GM11168 (cell line): ENCODE measurements at regions not wholly inside any gene's neighbourhood (a gene's known extent, or its start where the extent isn't known, plus 50 kb on each side); places are given as distances from the start of the nearest gene placed in this dataset.
"Not testable (repeated sequence)": the region's sequence is repeated elsewhere in the genome, so short reads cannot be mapped to it uniquely, and the experiment has no call there.

Experiments
- in situ Hi-C: fragments of 300-500 bp; cut with MboI; formaldehyde crosslinking; loops from one replicate; pipeline ENCODE4 v1.12.0; 2022; ENCODE audit warnings: low sequenced_read_pairs; ENCODE audit not compliant: unreplicated experiment

DNA sequence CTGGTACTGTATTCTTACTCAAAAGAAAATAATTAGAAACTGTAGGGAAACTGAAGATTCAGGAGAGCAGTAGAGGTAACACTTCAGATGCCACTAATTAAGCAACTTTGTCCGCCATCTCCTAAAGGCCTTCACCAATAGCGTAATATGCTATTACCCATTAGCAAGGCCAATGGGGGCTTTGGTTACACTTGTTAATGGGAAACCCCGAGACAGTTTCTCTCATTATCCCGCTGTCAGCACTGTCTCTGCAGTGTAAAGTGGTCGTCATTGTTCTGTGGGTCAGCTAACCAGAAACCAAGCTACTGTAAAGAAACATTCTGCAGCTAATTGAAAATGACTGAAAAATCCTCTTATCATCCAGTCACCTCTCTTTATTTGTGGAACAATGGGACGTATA lies 468.0 kb upstream of the POU3F2 start:
- in situ Hi-C loops: no loop called here

DNA sequence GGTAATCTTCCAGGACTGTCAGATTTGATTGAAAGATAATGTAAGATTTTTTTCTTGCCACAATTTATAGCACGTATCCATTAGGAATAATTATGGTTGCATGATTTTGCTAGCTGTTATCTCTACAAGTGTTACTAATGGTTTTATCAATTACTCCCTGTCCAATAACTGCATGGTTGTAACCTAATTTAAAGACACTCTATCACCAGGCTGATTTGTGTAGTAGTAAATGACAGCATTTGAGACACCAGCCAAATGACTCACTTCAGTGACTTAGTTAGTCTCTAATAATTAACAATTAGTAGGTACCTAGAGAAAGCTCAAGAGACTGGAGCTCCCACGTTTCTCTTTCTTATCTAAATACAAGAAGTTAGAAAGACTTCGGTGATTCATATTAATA lies 453.8 kb upstream of the POU3F2 start:
- in situ Hi-C loops: no loop called here

GRCh38 chr6:98382246-98382645 lies 452.1 kb upstream of the POU3F2 start:
- in situ Hi-C loops: no loop called here

GRCh38 chr6:98384334-98384733 lies 450.0 kb upstream of the POU3F2 start:
- in situ Hi-C loops: no loop called here

- in situ Hi-C loops: no loop called here
Observed at GRCh38 chr6:98384801-98385200, 449.6 kb upstream of the POU3F2 start.

GRCh38 chr6:98395610-98396166 lies 438.7 kb upstream of the POU3F2 start:
- in situ Hi-C loops: no loop called here

DNA sequence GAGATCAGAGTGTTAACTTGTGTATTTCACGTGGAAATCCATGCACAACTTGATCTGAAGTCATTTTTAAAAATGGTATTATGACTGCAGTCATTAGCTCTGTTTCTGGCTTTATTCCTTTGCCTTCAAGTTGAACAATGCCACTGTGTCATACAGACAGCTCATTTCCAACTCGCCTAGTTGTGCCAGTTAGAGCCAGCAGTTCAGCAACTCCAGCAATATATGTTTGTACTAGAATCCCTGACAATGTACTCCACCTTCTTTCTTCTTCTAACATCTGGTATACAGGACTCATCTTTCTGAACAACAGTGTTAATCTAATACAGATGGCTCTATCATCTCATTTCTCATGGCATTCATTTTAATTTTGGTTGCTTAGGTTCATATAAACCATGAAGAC lies 418.3 kb upstream of the POU3F2 start:
- in situ Hi-C loops: no loop called here

DNA sequence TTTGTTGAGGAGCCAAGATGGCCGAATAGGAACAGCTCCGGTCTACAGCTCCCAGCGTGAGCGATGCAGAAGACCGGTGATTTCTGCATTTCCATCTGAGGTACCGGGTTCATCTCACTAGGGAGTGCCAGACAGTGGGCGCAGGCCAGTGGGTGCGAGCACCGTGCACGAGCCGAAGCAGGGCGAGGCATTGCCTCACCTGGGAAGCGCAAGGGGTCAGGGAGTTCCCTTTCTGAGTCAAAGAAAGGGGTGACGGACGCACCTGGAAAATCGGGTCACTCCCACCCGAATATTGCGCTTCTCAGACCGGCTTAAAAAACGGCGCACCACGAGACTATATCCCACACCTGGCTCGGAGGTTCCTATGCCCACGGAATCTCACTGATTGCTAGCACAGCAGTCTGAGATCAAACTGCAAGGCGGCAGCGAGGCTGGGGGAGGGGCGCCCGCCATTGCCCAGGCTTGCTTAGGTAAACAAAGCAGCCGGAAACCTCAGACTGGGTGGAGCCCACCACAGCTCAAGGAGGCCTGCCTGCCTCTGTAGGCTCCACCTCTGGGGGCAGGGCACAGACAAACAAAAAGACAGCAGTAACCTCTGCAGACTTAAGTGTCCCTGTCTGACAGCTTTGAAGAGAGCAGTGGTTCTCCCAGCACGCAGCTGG lies 417.7 kb upstream of the POU3F2 start:
- in situ Hi-C loops: not testable (repeated sequence)

- in situ Hi-C loops: no loop called here
Observed at GRCh38 chr6:98433325-98434056, 400.9 kb upstream of the POU3F2 start.

- in situ Hi-C loops: no loop called here
Observed at GRCh38 chr6:98443633-98444032, 390.7 kb upstream of the POU3F2 start.

DNA sequence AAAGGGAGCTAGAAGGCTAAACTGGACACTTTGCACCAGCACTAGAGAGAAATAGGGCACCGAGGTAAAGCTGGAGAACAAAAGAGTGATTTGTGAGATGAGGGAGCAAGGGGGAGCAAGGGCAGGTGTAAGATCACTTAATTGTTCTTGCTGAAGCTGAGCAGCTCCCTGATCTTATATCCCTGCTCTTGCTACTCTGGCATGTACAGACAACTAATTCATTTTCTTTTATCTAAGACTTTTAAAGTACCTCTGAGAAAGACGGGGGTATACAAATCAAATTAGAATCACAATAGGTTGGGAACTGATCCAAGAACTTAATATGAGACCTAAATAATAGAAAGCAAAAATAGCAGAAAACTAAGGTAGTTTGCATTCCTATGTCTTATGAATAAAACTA lies 381.7 kb upstream of the POU3F2 start:
- in situ Hi-C loops: no loop called here

DNA sequence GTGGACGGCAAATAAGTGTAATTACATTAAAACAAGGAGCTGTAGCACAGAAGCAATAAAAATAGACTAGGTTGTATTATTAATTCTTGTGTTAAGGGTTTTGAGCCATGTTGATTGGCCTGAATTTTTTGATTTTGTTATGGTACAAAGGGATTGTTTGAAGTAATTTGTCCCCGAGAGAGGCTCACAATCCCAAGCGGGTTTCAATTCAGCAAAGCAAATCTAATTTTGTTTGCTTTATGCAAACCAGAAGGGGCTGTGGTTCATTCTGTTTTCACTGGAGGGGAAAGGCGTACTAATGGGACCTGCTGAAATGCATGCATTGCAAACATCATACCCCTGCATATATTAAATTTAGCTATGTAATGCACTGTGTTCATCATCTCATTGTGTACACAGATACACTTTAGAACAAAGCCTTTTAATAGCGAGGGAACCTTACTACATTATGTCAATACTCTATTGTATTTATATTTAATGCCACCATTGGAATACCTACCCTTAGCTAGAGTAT lies 379.5 kb upstream of the POU3F2 start:
- in situ Hi-C loops: no loop called here

GRCh38 chr6:98458708-98459107 lies 375.7 kb upstream of the POU3F2 start:
- in situ Hi-C loops: no loop called here

GRCh38 chr6:98463038-98464000 lies 371.1 kb upstream of the POU3F2 start:
- in situ Hi-C loops: no loop called here

DNA sequence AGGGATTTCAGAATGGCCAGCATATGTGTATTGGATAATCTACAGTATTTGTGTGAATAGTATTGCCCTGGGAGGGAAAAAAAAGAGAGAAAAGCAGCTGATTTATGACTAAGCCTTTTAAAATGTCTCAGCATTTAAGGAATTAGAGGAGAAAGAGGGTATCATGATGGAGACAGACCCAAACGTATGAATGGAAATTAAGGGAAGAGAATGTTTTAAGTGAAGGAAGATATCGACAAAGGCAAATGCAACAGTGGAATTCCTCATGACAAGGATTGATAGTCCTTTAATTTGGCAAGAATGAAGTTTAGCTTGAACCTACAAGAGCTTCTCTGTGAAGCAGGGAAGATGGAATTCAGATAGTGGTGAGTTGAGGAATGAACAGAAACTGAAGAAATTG lies 367.3 kb upstream of the POU3F2 start:
- in situ Hi-C loops: no loop called here

DNA sequence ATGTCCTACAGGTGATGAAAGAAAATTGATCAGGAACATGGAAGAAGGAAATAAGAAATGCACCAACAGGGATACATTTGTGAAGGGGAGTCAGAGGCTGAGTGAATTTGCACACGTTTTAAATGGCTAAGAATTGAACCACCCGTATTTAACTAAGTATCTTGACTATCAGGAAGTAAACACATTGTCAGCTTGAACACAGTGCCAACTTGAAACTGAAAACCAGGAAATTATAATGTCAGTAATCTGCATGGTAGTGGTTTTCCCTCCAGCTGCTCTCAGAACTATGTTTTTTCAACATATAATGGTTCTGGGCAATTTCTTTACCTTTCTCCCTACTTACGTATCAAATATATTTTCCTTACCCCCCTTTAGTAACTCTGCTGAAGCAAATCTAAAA lies 366.5 kb upstream of the POU3F2 start:
- in situ Hi-C loops: no loop called here

DNA sequence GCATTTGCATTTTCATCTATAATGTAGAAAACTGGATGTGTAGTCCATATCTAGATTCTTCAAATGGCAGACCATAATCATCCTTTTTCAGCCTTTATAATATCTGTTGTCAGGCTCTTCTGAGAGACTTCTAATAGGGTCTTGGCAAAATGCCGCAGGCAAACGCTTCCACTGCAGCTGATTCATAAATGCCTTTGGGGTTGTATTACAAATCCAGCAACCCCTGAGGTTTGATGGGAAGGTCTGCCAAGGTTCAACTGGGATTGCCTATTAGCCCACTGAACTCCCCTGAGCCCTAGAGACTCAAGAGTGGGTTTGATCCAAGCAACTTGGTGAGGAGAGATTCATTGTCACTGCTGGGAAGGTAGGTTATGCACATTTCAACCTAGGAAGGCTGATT lies 365.2 kb upstream of the POU3F2 start:
- in situ Hi-C loops: no loop called here

DNA sequence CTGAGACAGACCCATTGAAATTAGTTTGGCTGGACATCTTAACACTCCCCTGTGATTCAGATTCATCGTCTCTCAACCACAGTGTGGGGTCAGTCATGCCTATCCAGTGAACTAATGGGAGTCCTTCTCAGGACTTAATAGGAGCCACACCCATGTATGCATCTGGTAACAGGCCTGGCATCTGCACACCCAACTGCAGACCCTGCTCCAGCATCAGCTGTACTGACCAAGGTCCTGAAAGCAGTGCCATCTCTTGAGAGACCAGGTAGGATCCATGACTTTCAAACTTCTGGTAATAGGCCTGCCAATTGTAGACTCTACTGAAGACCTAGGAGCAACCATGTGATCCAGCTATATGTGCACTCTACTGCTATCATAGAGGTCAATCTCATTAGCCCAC lies 363.6 kb upstream of the POU3F2 start:
- in situ Hi-C loops: no loop called here

- in situ Hi-C loops: no loop called here
Observed at GRCh38 chr6:98471444-98471843, 362.9 kb upstream of the POU3F2 start.

DNA sequence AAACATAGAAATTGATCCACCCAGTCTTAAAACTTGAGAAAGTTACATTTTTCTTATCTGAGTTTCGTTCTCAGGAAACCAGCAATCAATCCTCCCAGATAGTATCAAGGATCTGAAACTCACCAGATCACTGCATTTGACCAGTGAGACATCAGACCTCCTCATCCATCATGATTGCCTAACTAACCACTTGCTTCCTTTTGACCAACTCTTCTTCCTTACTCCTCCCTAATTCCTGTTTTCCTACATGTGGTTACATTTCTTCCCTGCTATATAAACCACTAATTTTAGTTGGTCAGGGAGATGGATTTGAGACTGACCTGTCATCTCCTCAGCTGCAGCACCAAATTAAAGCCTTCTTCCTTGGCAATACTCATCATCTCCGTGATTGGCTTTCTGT lies 357.1 kb upstream of the POU3F2 start:
- in situ Hi-C loops: no loop called here
